HG03175 (cell line): ENCODE measurements at regions not wholly inside any gene's neighbourhood (a gene's known extent, or its start where the extent isn't known, plus 50 kb on each side); places are given as distances from the start of the nearest gene placed in this dataset.

Experiments used
- ATAC-seq: cut with Tn5 transposase; IDR thresholded peaks from one replicate; pipeline ENCODE4 v1.9.1; 2021; ENCODE audit warnings: mild to moderate bottlenecking, moderate library complexity; ENCODE audit not compliant: unreplicated experiment

GRCh38 chr4:4749137-4749536 is 110.3 kb upstream of the MSX1 start:
- ATAC-seq: no peak

GRCh38 chr4:4746444-4746843 is 113.0 kb upstream of the MSX1 start:
- ATAC-seq: no peak

- no peak for ATAC-seq
These were observed 119.4 kb upstream of the MSX1 start for GRCh38 chr4:4740071-4740470.

- ATAC-seq: no peak
These were observed 123.6 kb upstream of the MSX1 start for GRCh38 chr4:4735870-4736269.

- ATAC-seq: no peak
These were observed 124.2 kb upstream of the MSX1 start for GRCh38 chr4:4735136-4735750.

GRCh38 chr4:4734425-4734824 is 125.0 kb upstream of the MSX1 start:
- no peak for ATAC-seq

GRCh38 chr4:4733663-4734062 is 125.8 kb upstream of the MSX1 start:
- ATAC-seq: no peak

- no peak for ATAC-seq
These were observed 129.2 kb upstream of the MSX1 start for GRCh38 chr4:4730249-4730648.

- no peak for ATAC-seq
These were observed 130.3 kb upstream of the MSX1 start for GRCh38 chr4:4729206-4729605.

GRCh38 chr4:4727536-4727935 is 131.9 kb upstream of the MSX1 start:
- ATAC-seq: no peak

GRCh38 chr4:4726051-4726450 is 133.4 kb upstream of the MSX1 start:
- no peak for ATAC-seq

GRCh38 chr4:4724321-4724720 is 135.1 kb upstream of the MSX1 start:
- no peak for ATAC-seq

- ATAC-seq: no peak
These were observed 137.8 kb upstream of the MSX1 start for GRCh38 chr4:4721636-4722035.

GRCh38 chr4:4720646-4721045 is 138.8 kb upstream of the MSX1 start:
- ATAC-seq: no peak

- no peak for ATAC-seq
These were observed 140.0 kb upstream of the MSX1 start for GRCh38 chr4:4719436-4719835.

GRCh38 chr4:4717692-4718091 is 141.8 kb upstream of the MSX1 start:
- ATAC-seq: no peak

- ATAC-seq: no peak
These were observed 145.1 kb upstream of the MSX1 start for GRCh38 chr4:4714331-4714730.

GRCh38 chr4:4712800-4713528 is 146.5 kb upstream of the MSX1 start:
- no peak for ATAC-seq

- ATAC-seq: no peak
These were observed 147.6 kb upstream of the MSX1 start for GRCh38 chr4:4711902-4712301.

- no peak for ATAC-seq
These were observed 149.7 kb upstream of the MSX1 start for GRCh38 chr4:4709736-4710135.

GRCh38 chr4:4704267-4704666 is 155.2 kb upstream of the MSX1 start:
- no peak for ATAC-seq

GRCh38 chr4:4697584-4697983 is 155.7 kb upstream of the STX18 start:
- no peak for ATAC-seq

- no peak for ATAC-seq
These were observed 154.7 kb upstream of the STX18 start for GRCh38 chr4:4696530-4696929.
